Gastrocnemius medialis (tissue), 4 donors: ENCODE measurements at regions not wholly inside any gene's neighbourhood (a gene's known extent, or its start where the extent isn't known, plus 50 kb on each side); places are given as distances from the start of the nearest gene placed in this dataset.

Experiments
- POLR2A ChIP-seq, 2 donors: fragments of 450-650 bp; IDR thresholded peaks; one replicate each; pipeline ENCODE4 v1.6.1; 2017; ENCODE audit warnings: antibody characterized with exemption in 2 of 2, mild to moderate bottlenecking in 2 of 2, moderate library complexity in 2 of 2
- TF ChIP-seq, protein P1 (sequence below), 5 experiments: fragments of 450-650 bp in 3 of 5; fragments of 200-600 bp in 2 of 5; sonication (generic) in 2 of 5; IDR thresholded peaks in 4 of 5; conservative IDR thresholded peaks in 1 of 5; 1 replicate in 4 of 5; 2 replicates in 1 of 5; pipeline ENCODE4 v1.5.1; 2016 to 2019; ENCODE audit warnings: antibody characterized with exemption in 5 of 5, mild to moderate bottlenecking in 3 of 5, moderate library complexity in 3 of 5

DNA sequence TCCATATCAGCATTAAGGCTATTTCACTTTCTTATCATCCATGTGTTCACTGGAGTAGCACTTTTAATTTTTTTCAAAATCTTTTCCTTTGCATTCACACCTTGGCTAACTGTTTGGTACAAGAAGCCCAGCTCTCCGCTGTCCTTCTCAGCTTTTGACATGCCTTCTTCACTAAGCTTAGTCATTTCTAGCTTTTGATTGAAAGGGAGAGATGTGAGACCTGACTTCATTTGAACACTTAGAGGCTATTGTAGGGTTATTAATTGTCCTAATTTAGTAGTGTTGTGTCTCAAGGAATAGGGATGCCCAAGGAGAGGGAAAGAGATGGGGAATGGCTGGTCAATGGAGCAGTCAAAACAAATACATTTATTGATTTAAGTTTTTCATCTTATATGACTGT, 350.0 kb downstream of the CXCL12 start:
- TF ChIP-seq, protein P1, sequence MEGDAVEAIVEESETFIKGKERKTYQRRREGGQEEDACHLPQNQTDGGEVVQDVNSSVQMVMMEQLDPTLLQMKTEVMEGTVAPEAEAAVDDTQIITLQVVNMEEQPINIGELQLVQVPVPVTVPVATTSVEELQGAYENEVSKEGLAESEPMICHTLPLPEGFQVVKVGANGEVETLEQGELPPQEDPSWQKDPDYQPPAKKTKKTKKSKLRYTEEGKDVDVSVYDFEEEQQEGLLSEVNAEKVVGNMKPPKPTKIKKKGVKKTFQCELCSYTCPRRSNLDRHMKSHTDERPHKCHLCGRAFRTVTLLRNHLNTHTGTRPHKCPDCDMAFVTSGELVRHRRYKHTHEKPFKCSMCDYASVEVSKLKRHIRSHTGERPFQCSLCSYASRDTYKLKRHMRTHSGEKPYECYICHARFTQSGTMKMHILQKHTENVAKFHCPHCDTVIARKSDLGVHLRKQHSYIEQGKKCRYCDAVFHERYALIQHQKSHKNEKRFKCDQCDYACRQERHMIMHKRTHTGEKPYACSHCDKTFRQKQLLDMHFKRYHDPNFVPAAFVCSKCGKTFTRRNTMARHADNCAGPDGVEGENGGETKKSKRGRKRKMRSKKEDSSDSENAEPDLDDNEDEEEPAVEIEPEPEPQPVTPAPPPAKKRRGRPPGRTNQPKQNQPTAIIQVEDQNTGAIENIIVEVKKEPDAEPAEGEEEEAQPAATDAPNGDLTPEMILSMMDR (IDR thresholded peaks at IDR 0.05 in 4 of 5, conservative IDR thresholded peaks at IDR 0.05 in 1 of 5): no peak
- TF ChIP-seq POLR2A (IDR thresholded peaks at IDR 0.05): no peak
